Transverse colon (tissue), 4 donors: ENCODE measurements at regions not wholly inside any gene's neighbourhood (a gene's known extent, or its start where the extent isn't known, plus 50 kb on each side); places are given as distances from the start of the nearest gene placed in this dataset.

ENCODE experiments used
- DNase-seq: peaks from one replicate; pipeline ENCODE4 v3.0.0-alpha.2; 2019
- H3K27ac ChIP-seq, 4 donors: fragments of 200-600 bp; sonication (generic); 2 replicates each; pipeline ENCODE4 v1.5.1; 2016 to 2018; ENCODE audit warnings: inconsistent platforms in 4 of 4
- H3K27me3 ChIP-seq: fragments of 200-600 bp; sonication (generic); 2 replicates; pipeline ENCODE4 v1.5.1; 2017; ENCODE audit warnings: inconsistent platforms
- H3K36me3 ChIP-seq, 4 donors: fragments of 200-600 bp; sonication (generic); 2 replicates each; pipeline ENCODE4 v1.5.1; 2017 to 2019; ENCODE audit warnings: inconsistent platforms in 4 of 4
- H3K4me1 ChIP-seq, 4 donors: fragments of 200-600 bp; sonication (generic); 2 replicates each; pipeline ENCODE4 v1.5.1; 2017 to 2020; ENCODE audit warnings: inconsistent platforms in 4 of 4
- H3K4me3 ChIP-seq, 4 donors: fragments of 200-600 bp; sonication (generic); 1 replicate in 1 of 4; 2 replicates in 3 of 4; pipeline versions ENCODE4 v1.5.1 to v1.6.1; 2017 to 2019; ENCODE audit warnings: inconsistent platforms in 4 of 4
- H3K9me3 ChIP-seq, 2 donors: fragments of 200-600 bp; sonication (generic); 2 replicates each; pipeline ENCODE4 v1.5.1; 2017 to 2019; ENCODE audit warnings: inconsistent platforms in 2 of 2
- EP300 ChIP-seq: sonication (generic); formaldehyde crosslinking; IDR thresholded peaks from one replicate; pipeline ENCODE4 v1.6.1; 2017; ENCODE audit warnings: antibody characterized with exemption, low read depth
- POLR2A ChIP-seq: fragments of 450-650 bp; IDR thresholded peaks from one replicate; pipeline ENCODE4 v1.6.1; 2016; ENCODE audit warnings: antibody characterized with exemption, mild to moderate bottlenecking, moderate library complexity
- POLR2AphosphoS5 ChIP-seq, 3 donors: sonication (generic); formaldehyde crosslinking; IDR thresholded peaks; one replicate each; pipeline ENCODE4 v1.6.1; 2016; ENCODE audit warnings: antibody characterized with exemption in 3 of 3
- WGBS, 2 donors: methylation state at CpG; one replicate each; pipeline ENCODE4 v1.1.5; 2018; ENCODE audit warnings: low coverage in 1 of 2; 5-methylcytosine and 5-hydroxymethylcytosine counted together
- in situ Hi-C, 4 donors: fragments of 200-750 bp; cut with MboI; loops; one replicate each; pipeline versions ENCODE4 v1.15.0 to v1.15.1; 2017; ENCODE audit warnings: low sequenced_read_pairs in 3 of 4, low pct_ligation_motif_present in 1 of 4, low pct_unique_long_range_greater_than_20kb in 1 of 4
- intact Hi-C: fragments of 100-400 bp; cut with DNase I; formaldehyde crosslinking; loops from one replicate; pipeline ENCODE4 v1.15.1; 2023; ENCODE audit warnings: low total_unique reads
- TF ChIP-seq, protein P1 (sequence below), 5 experiments: fragments of 200-600 bp in 3 of 5; fragments of 450-650 bp in 2 of 5; sonication (generic) in 3 of 5; IDR thresholded peaks; 1 replicate in 2 of 5; 2 replicates in 3 of 5; pipeline ENCODE4 v1.5.1; 2016 to 2017; ENCODE audit warnings: antibody characterized with exemption in 5 of 5, inconsistent platforms in 3 of 5, mild to moderate bottlenecking in 2 of 5, moderate library complexity in 1 of 5

GRCh38 chr13:106197496-106197895, 338.0 kb downstream of the EFNB2 start:
- TF ChIP-seq POLR2AphosphoS5 (IDR thresholded peaks at IDR 0.05) (no peak), EP300 (no peak), POLR2A (no peak)
- TF ChIP-seq, protein P1, sequence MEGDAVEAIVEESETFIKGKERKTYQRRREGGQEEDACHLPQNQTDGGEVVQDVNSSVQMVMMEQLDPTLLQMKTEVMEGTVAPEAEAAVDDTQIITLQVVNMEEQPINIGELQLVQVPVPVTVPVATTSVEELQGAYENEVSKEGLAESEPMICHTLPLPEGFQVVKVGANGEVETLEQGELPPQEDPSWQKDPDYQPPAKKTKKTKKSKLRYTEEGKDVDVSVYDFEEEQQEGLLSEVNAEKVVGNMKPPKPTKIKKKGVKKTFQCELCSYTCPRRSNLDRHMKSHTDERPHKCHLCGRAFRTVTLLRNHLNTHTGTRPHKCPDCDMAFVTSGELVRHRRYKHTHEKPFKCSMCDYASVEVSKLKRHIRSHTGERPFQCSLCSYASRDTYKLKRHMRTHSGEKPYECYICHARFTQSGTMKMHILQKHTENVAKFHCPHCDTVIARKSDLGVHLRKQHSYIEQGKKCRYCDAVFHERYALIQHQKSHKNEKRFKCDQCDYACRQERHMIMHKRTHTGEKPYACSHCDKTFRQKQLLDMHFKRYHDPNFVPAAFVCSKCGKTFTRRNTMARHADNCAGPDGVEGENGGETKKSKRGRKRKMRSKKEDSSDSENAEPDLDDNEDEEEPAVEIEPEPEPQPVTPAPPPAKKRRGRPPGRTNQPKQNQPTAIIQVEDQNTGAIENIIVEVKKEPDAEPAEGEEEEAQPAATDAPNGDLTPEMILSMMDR (IDR thresholded peaks at IDR 0.05), result no peak
- no peak for DNase-seq
- H3K4me3 ChIP-seq, result no peak overlapping the region
- H3K36me3 ChIP-seq, result no peaks in the 10 kb centered on the region
- no peak overlapping the region for H3K27ac ChIP-seq
- no peaks in the 10 kb centered on the region for H3K9me3 ChIP-seq
- intact Hi-C loops, result no loop called here
- no peaks in the 10 kb centered on the region for H3K4me1 ChIP-seq
- no peaks in the 10 kb centered on the region for H3K27me3 ChIP-seq
- in situ Hi-C loops, result no loop called here
- WGBS, 2 donors, result 55 to 82% methylated on average over 1 of the region's 1 CpG

- 73 to 76% methylated on average over 4 to 5 of the region's 5 CpGs for WGBS, 2 donors
Measured at GRCh38 chr13:106187501-106188095, 347.9 kb downstream of the EFNB2 start.

DNA sequence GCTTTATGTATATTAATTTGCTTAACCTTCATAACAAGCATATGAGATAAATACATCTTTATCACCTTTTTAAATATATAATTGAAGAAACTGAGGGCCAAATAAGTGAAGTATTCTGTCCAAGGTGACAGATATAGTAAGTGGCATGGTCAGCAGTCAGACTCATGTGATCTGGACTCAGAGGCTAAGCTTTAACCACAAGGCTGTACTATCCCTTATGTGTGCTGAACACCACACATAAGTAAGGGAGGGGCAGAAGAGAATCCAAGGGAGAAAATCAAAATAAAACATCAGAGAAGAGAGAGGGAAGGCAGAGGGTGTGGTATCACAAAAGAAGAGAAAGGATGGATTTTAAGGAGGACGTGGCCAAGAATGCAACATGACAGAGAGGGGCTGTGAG, 348.4 kb downstream of the EFNB2 start:
- Histone ChIP-seq H3K27ac (no peak overlapping the region), H3K4me3 (no peak overlapping the region), H3K27me3 (no peaks in the 10 kb centered on the region), H3K36me3 (no peaks in the 10 kb centered on the region), H3K9me3 (no peaks in the 10 kb centered on the region), H3K4me1 (peaks cover 0 to 10% (median 6%) of the 10 kb centered on the region in 4 donors)
- intact Hi-C loops, result no loop called here
- in situ Hi-C loops, result no loop called here
- 75 to 89% methylated on average over 1 of the region's 1 CpG for WGBS, 2 donors
- DNase-seq, result no peak
- TF ChIP-seq, protein P1 (IDR thresholded peaks at IDR 0.05), result no peak

More at GRCh38 chr13:106187501-106188095, 347.9 kb downstream of the EFNB2 start:
- Histone ChIP-seq H3K4me3 (no peak overlapping the region), H3K27me3 (no peaks in the 10 kb centered on the region), H3K36me3 (no peaks in the 10 kb centered on the region), H3K9me3 (no peaks in the 10 kb centered on the region), H3K27ac (no peak overlapping the region), H3K4me1 (peaks cover 0 to 10% (median 6%) of the 10 kb centered on the region in 4 donors)
- intact Hi-C loops (no loop called here), in situ Hi-C loops (no loop called here)
- TF ChIP-seq, protein P1 (IDR thresholded peaks at IDR 0.05), result no peak
- TF ChIP-seq POLR2AphosphoS5 (IDR thresholded peaks at IDR 0.05) (no peak), EP300 (no peak), POLR2A (no peak)
- DNase-seq, result no peak

DNA sequence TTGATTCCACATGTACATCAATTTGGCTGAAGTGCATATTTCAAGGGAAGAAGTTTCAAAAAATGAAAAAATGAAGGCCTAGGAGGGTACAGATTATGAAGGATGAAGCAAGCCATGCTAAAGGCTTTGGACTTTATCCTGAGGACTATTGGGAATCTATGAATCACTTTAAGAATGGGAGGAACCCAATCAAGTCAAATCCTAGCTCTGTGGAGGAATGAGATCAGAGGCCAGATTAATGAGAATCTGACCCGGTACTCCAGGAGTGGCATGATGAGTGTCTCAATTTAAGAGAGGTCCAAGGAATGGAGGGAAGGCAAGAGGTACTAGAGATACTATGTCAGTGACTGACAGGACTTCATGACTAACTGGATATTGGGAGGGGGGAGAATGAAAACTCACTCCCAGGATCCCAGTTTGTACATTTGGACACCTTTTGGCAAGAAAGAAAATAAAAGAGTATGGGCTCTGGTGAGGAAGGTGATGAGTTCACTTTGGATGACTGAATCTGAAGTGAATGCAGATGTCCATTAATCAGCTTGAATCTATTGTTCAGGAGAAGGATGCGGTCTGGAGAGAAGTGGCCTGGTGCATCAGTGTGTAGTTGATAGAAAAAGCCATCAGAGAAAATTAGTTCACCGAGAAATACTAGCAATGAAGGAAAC, 349.0 kb downstream of the EFNB2 start:
- in situ Hi-C loops, result no loop called here
- no peak for DNase-seq
- H3K27me3 ChIP-seq, result no peaks in the 10 kb centered on the region
- no peak overlapping the region for H3K27ac ChIP-seq
- intact Hi-C loops, result no loop called here
- no peak overlapping the region for H3K4me3 ChIP-seq
- WGBS, 2 donors, result 89 to 96% methylated on average over 3 of the region's 3 CpGs
- H3K4me1 ChIP-seq, result peaks cover 0 to 10% (median 6%) of the 10 kb centered on the region in 4 donors
- no peaks in the 10 kb centered on the region for H3K36me3 ChIP-seq
- no peak for TF ChIP-seq EP300
- TF ChIP-seq, protein P1 (IDR thresholded peaks at IDR 0.05), result no peak
- TF ChIP-seq POLR2A, result no peak
- TF ChIP-seq POLR2AphosphoS5 (IDR thresholded peaks at IDR 0.05), result no peak
- no peaks in the 10 kb centered on the region for H3K9me3 ChIP-seq
